Gastroesophageal sphincter (tissue), 3 donors: ENCODE measurements at regions not wholly inside any gene's neighbourhood (a gene's known extent, or its start where the extent isn't known, plus 50 kb on each side); places are given as distances from the start of the nearest gene placed in this dataset.

ENCODE experiments used
- CTCF ChIP-seq, 4 experiments: fragments of 200-600 bp in 2 of 4; fragments of 450-650 bp in 2 of 4; sonication (generic) in 1 of 4; IDR thresholded peaks; one replicate each; pipeline ENCODE4 v1.5.1; 2017 to 2019; ENCODE audit warnings: antibody characterized with exemption in 4 of 4, mild to moderate bottlenecking in 2 of 4, moderate library complexity in 2 of 4
- POLR2A ChIP-seq, 2 donors: fragments of 450-650 bp; IDR thresholded peaks; one replicate each; pipeline ENCODE4 v1.6.1; 2017; ENCODE audit warnings: antibody characterized with exemption in 2 of 2, mild to moderate bottlenecking in 2 of 2, moderate library complexity in 1 of 2
- POLR2AphosphoS5 ChIP-seq: sonication (generic); formaldehyde crosslinking; IDR thresholded peaks from one replicate; pipeline ENCODE4 v1.6.1; 2017; ENCODE audit warnings: antibody characterized with exemption

DNA sequence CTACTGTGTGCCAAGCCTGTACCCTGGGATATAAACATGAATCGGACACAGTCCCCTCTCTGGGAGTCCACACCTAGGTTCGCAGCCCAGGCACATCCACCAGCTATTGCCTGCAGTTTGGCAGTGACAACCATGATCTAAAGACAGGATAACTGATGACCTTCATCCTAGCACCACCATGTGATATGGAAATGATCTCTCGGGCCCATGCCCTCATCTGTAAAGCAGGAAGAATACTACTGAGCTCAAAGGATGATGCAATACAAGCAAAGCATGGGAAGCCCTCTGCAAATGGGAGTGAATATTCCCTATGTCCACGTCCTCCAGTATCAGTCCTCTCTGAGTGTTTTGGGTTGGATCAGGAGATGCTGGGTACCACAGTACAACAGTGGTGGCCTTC lies 80.9 kb upstream of the MSX1 start:
- TF ChIP-seq CTCF (IDR thresholded peaks at IDR 0.05) (no peak), POLR2AphosphoS5 (no peak), POLR2A (IDR thresholded peaks at IDR 0.05) (no peak)
